ENCODE measurements at regions not wholly inside any gene's neighbourhood (a gene's known extent, or its start where the extent isn't known, plus 50 kb on each side); places are given as distances from the start of the nearest gene placed in this dataset.
A peak's percentile ranks its signal among the peaks of the same experiment; 100 is the strongest.

DNA sequence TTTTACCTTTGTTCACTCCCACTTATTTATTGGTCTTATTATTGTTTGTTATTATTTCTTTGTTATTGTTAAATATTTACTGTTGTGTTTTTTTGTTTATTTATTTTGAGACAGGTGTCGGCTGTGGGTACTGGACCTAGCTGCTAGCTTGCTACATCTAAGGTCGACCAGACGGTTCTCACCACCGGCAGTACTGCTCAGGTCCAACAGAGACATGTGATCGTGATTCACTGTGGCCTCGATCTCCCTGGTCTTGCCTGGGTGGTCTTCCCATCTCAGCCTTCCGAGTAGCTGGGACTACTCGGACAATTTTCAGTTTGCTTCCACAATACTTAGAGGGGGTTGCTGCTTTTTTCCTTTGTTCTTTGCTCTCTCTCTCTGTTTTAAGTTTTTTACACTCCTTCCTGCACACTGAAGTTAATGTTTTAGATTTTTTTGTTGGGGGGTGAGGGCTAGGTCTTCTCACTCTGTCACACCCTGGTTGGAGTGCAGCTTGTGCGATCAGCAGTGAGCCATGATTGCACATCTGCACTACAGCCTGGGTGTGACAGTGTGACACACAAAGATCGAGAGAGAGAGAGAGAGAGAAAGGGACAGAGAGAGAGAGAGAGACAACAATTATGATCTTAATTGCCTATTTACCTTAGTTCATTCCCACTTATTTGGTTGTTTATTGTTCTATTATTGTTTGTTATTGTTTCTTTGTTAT, 1432.4 kb downstream of the UQCRFS1 start:
- no peak overlapping the region for H3K4me3 Mint-ChIP-seq (ENCODE audit: low read depth, unreplicated experiment)
- no peak for DNase-seq
- H3K9me3 Mint-ChIP-seq (ENCODE audit: low read depth, unreplicated experiment) = peaks cover 17% of the 10 kb centered on the region
- H3K4me1 Mint-ChIP-seq (ENCODE audit: low read depth, unreplicated experiment) = no peaks in the 10 kb centered on the region
- H3K36me3 Mint-ChIP-seq (ENCODE audit: insufficient read depth, unreplicated experiment) = peaks cover 31% of the 10 kb centered on the region
- CTCF ChIA-PET = no interaction called here
- no peaks in the 10 kb centered on the region for H3K27me3 Mint-ChIP-seq (ENCODE audit: unreplicated experiment)
- H3K27ac Mint-ChIP-seq (ENCODE audit: unreplicated experiment) = no peak overlapping the region
- no peak for TF ChIP-seq CTCF (IDR thresholded peaks at IDR 0.05; ENCODE audit: unreplicated experiment)
- intact Hi-C loops (cut with micrococcal nuclease; ENCODE audit: unreplicated experiment) = no loop called here
- no TSS peak for BruUV-seq (replicated peaks)

DNA sequence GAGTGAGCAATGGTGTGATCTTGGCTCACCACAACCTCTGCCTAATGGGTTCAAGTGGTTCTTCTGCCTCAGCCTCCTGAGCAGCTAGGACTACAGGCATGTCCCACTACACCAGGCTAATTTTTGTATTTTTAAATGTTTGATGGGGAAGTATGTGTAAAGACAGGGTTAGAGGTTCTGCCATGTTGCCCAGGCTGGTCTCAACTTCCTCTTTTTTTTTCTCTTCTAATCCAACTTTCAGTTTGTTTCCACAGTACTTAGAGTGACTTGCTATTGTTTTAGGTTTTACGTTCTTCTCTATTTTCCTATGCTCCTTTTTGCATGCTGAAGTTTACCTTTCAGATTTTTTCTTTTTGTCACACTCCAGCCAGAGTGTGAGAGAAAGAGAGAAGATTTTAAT, 1433.0 kb downstream of the UQCRFS1 start:
- Mint-ChIP-seq H3K9me3 (ENCODE audit: low read depth, unreplicated experiment) (peaks cover 20% of the 10 kb centered on the region), H3K27me3 (ENCODE audit: unreplicated experiment) (no peaks in the 10 kb centered on the region), H3K4me3 (ENCODE audit: low read depth, unreplicated experiment) (no peak overlapping the region), H3K4me1 (ENCODE audit: low read depth, unreplicated experiment) (no peaks in the 10 kb centered on the region), H3K36me3 (ENCODE audit: insufficient read depth, unreplicated experiment) (peaks cover 37% of the 10 kb centered on the region), H3K27ac (ENCODE audit: unreplicated experiment) (no peak overlapping the region)
- no peak for TF ChIP-seq CTCF (IDR thresholded peaks at IDR 0.05; ENCODE audit: unreplicated experiment)
- no TSS peak for BruUV-seq (replicated peaks)
- DNase-seq = no peak
- intact Hi-C loops (cut with micrococcal nuclease; ENCODE audit: unreplicated experiment) = no loop called here
- CTCF ChIA-PET = no interaction called here

- Mint-ChIP-seq H3K4me1 (ENCODE audit: low read depth, unreplicated experiment) (no peaks in the 10 kb centered on the region), H3K27me3 (ENCODE audit: unreplicated experiment) (no peaks in the 10 kb centered on the region), H3K27ac (ENCODE audit: unreplicated experiment) (no peak overlapping the region), H3K9me3 (ENCODE audit: low read depth, unreplicated experiment) (peaks cover 28% of the 10 kb centered on the region), H3K4me3 (ENCODE audit: low read depth, unreplicated experiment) (no peak overlapping the region), H3K36me3 (ENCODE audit: insufficient read depth, unreplicated experiment) (peaks cover 50% of the 10 kb centered on the region)
- DNase-seq = no peak
- no TSS peak for BruUV-seq (replicated peaks)
- CTCF ChIA-PET = no interaction called here
- intact Hi-C loops (cut with micrococcal nuclease; ENCODE audit: unreplicated experiment) = no loop called here
- TF ChIP-seq CTCF (IDR thresholded peaks at IDR 0.05; ENCODE audit: unreplicated experiment) = peak; percentile 20
These were observed 1435.2 kb downstream of the UQCRFS1 start for GRCh38 chr19:27777726-27778125.

DNA sequence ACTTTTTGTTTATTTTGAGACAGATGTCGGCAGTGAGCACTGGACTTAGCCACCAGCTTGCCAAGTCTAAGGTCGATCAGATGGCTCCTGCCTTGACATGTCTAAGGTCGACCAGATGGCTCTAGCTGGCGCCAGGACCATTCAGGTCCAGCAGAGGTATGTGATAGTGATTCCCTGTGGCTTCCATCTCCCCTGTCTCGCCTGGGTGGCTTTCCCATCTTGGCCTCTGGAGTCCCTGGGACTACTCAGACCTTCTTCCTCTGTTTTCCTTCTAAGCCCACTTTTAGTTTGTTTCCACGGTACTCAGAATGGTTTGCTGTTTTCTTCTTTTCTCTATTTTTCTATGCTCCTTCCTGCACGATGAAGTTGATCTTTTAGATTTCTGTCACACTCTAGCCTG, 1435.7 kb downstream of the UQCRFS1 start:
- intact Hi-C loops (cut with micrococcal nuclease; ENCODE audit: unreplicated experiment) = no loop called here
- Mint-ChIP-seq H3K4me1 (ENCODE audit: low read depth, unreplicated experiment) (no peaks in the 10 kb centered on the region), H3K4me3 (ENCODE audit: low read depth, unreplicated experiment) (no peak overlapping the region), H3K27me3 (ENCODE audit: unreplicated experiment) (no peaks in the 10 kb centered on the region), H3K27ac (ENCODE audit: unreplicated experiment) (no peak overlapping the region), H3K9me3 (ENCODE audit: low read depth, unreplicated experiment) (peaks cover 31% of the 10 kb centered on the region), H3K36me3 (ENCODE audit: insufficient read depth, unreplicated experiment) (peaks cover 54% of the 10 kb centered on the region)
- CTCF ChIA-PET = no interaction called here
- no peak for DNase-seq
- BruUV-seq (replicated peaks) = no TSS peak
- no peak for TF ChIP-seq CTCF (IDR thresholded peaks at IDR 0.05; ENCODE audit: unreplicated experiment)

All from Calu3 (cell line).